Neural cell (in vitro differentiated cells): ENCODE measurements at regions not wholly inside any gene's neighbourhood (a gene's known extent, or its start where the extent isn't known, plus 50 kb on each side); places are given as distances from the start of the nearest gene placed in this dataset.

Source experiments
- EZH2 ChIP-seq: fragments of 200-600, 300-800 bp; shearing (Covaris generic), sonication (generic); IDR thresholded peaks from 2 replicates; pipeline ENCODE4 v1.6.1; 2014; ENCODE audit warnings: antibody characterized with exemption, low read length, borderline replicate concordance, mild to moderate bottlenecking; ENCODE audit not compliant: insufficient read depth, poor library complexity, severe bottlenecking
- POLR2AphosphoS5 ChIP-seq: IDR thresholded peaks from 2 replicates; pipeline ENCODE4 v1.6.1; 2012
- TF ChIP-seq, protein P1 (sequence below): fragments of 450-650 bp; IDR thresholded peaks from 2 replicates; pipeline ENCODE4 v1.5.1; 2014; ENCODE audit warnings: antibody characterized with exemption, mild to moderate bottlenecking, moderate library complexity; ENCODE audit not compliant: poor library complexity, severe bottlenecking
- TF ChIP-seq, protein P2 (sequence below): IDR thresholded peaks from 2 replicates; pipeline ENCODE4 v1.6.1; 2012; ENCODE audit warnings: borderline replicate concordance

DNA sequence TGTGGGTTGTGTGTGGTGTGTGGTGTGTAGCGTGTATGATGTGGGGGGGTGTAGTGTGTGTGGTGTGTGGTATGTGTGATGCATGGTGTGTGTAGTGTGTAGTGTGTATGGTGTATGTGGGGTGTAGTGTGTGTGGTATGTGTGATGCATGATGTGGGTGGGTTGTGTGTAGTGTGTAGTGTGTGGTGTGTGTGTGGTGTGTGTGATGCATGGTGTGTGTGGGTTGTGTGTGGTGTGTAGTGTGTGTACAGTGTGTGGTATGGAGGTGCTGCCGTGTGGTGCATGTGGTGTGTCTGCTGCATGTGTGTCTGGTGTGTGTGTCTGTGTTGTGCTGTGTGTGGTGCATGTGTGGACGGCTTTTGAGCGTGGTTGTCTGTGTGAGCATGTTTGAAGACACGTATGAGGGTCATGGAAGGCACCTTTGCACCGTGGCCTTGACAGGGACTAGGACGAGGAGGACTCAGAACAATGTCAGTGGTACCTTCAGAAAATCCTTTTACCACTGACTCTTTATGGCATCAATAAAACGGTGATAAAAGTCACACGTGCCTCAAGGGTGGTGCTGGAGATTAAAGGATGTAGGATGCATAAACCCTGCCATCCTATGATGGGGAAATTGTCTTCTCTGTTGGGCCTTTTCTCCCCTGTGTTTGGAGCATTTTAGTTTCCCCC is 328.7 kb upstream of the B3GAT1 start:
- TF ChIP-seq POLR2AphosphoS5: no peak
- TF ChIP-seq, protein P1, sequence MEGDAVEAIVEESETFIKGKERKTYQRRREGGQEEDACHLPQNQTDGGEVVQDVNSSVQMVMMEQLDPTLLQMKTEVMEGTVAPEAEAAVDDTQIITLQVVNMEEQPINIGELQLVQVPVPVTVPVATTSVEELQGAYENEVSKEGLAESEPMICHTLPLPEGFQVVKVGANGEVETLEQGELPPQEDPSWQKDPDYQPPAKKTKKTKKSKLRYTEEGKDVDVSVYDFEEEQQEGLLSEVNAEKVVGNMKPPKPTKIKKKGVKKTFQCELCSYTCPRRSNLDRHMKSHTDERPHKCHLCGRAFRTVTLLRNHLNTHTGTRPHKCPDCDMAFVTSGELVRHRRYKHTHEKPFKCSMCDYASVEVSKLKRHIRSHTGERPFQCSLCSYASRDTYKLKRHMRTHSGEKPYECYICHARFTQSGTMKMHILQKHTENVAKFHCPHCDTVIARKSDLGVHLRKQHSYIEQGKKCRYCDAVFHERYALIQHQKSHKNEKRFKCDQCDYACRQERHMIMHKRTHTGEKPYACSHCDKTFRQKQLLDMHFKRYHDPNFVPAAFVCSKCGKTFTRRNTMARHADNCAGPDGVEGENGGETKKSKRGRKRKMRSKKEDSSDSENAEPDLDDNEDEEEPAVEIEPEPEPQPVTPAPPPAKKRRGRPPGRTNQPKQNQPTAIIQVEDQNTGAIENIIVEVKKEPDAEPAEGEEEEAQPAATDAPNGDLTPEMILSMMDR: no peak
- TF ChIP-seq EZH2: no peak
- TF ChIP-seq, protein P2, sequence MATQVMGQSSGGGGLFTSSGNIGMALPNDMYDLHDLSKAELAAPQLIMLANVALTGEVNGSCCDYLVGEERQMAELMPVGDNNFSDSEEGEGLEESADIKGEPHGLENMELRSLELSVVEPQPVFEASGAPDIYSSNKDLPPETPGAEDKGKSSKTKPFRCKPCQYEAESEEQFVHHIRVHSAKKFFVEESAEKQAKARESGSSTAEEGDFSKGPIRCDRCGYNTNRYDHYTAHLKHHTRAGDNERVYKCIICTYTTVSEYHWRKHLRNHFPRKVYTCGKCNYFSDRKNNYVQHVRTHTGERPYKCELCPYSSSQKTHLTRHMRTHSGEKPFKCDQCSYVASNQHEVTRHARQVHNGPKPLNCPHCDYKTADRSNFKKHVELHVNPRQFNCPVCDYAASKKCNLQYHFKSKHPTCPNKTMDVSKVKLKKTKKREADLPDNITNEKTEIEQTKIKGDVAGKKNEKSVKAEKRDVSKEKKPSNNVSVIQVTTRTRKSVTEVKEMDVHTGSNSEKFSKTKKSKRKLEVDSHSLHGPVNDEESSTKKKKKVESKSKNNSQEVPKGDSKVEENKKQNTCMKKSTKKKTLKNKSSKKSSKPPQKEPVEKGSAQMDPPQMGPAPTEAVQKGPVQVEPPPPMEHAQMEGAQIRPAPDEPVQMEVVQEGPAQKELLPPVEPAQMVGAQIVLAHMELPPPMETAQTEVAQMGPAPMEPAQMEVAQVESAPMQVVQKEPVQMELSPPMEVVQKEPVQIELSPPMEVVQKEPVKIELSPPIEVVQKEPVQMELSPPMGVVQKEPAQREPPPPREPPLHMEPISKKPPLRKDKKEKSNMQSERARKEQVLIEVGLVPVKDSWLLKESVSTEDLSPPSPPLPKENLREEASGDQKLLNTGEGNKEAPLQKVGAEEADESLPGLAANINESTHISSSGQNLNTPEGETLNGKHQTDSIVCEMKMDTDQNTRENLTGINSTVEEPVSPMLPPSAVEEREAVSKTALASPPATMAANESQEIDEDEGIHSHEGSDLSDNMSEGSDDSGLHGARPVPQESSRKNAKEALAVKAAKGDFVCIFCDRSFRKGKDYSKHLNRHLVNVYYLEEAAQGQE: no peak
